ENCODE measurements at regions not wholly inside any gene's neighbourhood (a gene's known extent, or its start where the extent isn't known, plus 50 kb on each side); places are given as distances from the start of the nearest gene placed in this dataset.
A peak's percentile ranks its signal among the peaks of the same experiment; 100 is the strongest.

DNA sequence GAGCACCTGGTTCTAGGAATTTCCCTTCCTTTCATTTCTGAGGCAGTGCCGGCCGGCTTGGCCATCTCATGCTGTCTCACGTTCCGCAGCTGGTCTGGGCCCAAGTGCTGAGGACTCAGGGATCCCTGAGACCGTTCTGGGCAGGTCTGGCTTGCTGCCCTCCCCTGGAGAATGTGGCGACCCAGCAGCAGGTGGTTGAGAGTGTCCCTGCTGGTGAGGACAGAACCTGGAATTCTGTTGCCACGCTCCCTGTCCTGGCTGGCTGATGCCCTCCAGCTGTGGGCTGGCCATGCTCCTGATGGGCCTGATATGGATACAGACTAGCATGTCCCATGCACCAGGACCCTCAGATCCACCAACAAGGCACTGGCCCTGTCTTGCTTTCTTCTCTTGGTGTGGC is 114.0 kb upstream of the C1QTNF9B start:
- TF ChIP-seq POLR2A (IDR thresholded peaks at IDR 0.05) = no peak
- TF ChIP-seq, protein P1, sequence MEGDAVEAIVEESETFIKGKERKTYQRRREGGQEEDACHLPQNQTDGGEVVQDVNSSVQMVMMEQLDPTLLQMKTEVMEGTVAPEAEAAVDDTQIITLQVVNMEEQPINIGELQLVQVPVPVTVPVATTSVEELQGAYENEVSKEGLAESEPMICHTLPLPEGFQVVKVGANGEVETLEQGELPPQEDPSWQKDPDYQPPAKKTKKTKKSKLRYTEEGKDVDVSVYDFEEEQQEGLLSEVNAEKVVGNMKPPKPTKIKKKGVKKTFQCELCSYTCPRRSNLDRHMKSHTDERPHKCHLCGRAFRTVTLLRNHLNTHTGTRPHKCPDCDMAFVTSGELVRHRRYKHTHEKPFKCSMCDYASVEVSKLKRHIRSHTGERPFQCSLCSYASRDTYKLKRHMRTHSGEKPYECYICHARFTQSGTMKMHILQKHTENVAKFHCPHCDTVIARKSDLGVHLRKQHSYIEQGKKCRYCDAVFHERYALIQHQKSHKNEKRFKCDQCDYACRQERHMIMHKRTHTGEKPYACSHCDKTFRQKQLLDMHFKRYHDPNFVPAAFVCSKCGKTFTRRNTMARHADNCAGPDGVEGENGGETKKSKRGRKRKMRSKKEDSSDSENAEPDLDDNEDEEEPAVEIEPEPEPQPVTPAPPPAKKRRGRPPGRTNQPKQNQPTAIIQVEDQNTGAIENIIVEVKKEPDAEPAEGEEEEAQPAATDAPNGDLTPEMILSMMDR (IDR thresholded peaks at IDR 0.05) = peak in 2 of 7 experiments; percentile 11
